ENCODE measurements at regions not wholly inside any gene's neighbourhood (a gene's known extent, or its start where the extent isn't known, plus 50 kb on each side); places are given as distances from the start of the nearest gene placed in this dataset.

DNA sequence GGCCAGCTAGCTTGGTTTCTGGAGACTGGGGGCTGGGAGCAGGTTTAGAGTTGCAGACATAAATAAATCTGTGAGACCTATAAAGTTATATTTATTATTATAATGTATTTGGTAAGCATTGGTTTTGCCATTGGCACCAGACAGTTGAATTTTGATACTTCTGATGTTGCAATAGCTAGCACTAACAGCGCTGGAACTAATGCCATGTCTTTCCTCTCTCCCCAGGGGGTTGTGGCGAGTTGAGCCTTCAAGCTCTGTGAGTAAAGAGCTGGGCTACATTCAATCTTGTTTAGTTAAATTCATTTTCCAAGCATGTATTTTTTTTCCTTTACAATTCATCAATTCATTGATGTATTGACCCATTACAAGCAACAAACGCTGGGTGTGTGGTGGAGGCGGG lies 358.7 kb upstream of the NR3C2 start:
- Histone ChIP-seq H3K27me3 (no peaks in the 10 kb centered on the region), H3K36me3 (no peaks in the 10 kb centered on the region), H3K4me1 (no peaks in the 10 kb centered on the region), H3K4me3 (no peak overlapping the region), H3K27ac (no peak overlapping the region), H3K9me3 (no peaks in the 10 kb centered on the region)
- intact Hi-C loops (cut with DNase I): no loop called here
- WGBS, 2 donors: 72 to 84% methylated on average over 4 of the region's 4 CpGs
- TF ChIP-seq, protein P1, sequence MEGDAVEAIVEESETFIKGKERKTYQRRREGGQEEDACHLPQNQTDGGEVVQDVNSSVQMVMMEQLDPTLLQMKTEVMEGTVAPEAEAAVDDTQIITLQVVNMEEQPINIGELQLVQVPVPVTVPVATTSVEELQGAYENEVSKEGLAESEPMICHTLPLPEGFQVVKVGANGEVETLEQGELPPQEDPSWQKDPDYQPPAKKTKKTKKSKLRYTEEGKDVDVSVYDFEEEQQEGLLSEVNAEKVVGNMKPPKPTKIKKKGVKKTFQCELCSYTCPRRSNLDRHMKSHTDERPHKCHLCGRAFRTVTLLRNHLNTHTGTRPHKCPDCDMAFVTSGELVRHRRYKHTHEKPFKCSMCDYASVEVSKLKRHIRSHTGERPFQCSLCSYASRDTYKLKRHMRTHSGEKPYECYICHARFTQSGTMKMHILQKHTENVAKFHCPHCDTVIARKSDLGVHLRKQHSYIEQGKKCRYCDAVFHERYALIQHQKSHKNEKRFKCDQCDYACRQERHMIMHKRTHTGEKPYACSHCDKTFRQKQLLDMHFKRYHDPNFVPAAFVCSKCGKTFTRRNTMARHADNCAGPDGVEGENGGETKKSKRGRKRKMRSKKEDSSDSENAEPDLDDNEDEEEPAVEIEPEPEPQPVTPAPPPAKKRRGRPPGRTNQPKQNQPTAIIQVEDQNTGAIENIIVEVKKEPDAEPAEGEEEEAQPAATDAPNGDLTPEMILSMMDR (IDR thresholded peaks at IDR 0.05): no peak
- no peak for FAIRE-seq
- no peak for DNase-seq
- no peak for ATAC-seq

DNA sequence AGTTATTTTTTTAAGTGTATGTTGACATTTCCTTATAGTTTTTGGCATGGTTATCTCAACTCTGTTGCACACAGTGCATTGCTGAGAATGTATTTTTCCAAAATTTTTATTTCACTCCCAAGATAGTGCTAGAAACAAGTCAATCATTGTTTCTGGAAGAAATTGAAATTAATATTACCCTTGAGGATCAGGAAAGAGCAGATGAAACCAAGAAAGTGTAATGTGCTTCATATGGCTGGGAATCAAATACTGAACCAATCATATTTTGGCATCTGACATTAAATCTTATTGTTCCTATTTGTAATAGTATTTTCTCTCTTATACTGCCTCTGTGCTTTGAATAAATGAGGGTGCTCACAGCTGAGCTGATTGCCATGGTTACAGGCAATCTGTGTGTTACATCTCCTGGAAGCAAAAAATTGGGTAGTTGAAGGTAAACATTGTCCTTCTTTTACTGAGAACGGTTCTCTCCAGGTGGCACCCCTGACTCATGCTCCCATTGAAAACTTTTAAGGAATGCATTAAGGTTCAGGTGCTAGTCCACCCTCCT lies 358.2 kb upstream of the NR3C2 start:
- Histone ChIP-seq H3K9me3 (no peaks in the 10 kb centered on the region), H3K27me3 (no peaks in the 10 kb centered on the region), H3K4me3 (no peak overlapping the region), H3K4me1 (no peaks in the 10 kb centered on the region), H3K36me3 (no peaks in the 10 kb centered on the region), H3K27ac (no peak overlapping the region)
- intact Hi-C loops (cut with DNase I): no loop called here
- ATAC-seq (no peak), FAIRE-seq (no peak), DNase-seq (no peak)
- TF ChIP-seq, protein P1 (IDR thresholded peaks at IDR 0.05): no peak
- 53 to 67% methylated on average over 1 of the region's 1 CpG for WGBS, 2 donors

DNA sequence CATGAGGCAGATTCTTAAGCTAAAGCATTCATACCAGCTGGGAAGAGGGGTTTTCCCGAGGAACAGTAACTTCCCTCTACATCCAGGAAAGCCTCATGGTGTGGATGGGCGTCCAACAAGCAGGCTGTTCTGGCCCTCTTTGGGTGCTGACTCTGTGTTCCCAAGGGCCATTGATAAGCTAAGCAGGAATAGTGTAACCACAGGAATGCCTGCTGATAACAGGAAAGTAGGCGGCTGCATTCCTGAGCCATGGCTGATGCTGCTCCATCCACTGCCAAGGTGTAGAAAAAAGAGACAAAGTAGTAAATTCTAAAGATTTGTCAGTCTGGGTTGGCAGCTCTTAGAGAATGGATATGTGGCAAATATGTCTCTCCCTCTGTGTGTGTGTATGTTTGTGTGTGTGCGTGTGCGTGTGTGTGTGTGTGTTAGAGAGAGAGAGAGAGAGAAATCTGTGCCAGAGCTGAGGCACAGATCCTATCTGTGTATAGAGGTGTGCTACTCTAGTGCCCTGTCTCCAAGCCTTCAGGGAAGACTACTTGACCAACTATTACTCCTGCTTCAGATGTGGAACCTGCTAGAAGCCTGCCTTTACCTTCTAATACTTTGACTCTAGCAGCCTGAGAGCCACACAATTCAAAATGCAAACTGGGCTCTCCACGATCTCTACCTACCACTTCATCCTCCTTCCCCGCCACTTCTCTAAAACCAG lies 353.1 kb upstream of the NR3C2 start:
- Histone ChIP-seq H3K4me3 (no peak overlapping the region), H3K27ac (no peak overlapping the region), H3K27me3 (no peaks in the 10 kb centered on the region), H3K9me3 (no peaks in the 10 kb centered on the region), H3K4me1 (no peaks in the 10 kb centered on the region), H3K36me3 (no peaks in the 10 kb centered on the region)
- ATAC-seq: peak; percentile 78 to 97 (median 92)
- TF ChIP-seq, protein P1 (IDR thresholded peaks at IDR 0.05): no peak
- DNase-seq: peak in 3 of 6 donors; percentile 15 to 42 (median 26)
- intact Hi-C loops (cut with DNase I): no loop called here
- WGBS, 2 donors: 62 to 63% methylated on average over 7 of the region's 7 CpGs
- FAIRE-seq: no peak

DNA sequence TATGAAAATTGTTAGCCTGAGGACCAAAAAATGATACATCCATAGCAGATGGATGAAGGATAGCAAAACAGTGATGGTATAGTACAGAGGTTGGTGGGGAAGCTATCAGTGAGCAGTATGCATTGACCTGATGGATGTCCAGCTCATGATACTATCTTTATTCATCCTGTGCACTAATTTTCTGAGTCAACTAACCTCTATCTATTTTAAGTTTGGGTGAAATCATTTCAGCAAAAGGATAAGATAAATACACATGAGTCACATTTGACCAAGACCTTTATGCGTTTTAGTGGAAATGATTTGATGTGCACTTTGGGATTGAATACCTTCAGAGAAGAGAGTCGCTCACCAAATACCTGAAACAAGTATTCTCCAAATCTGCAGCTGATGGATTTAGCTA lies 351.0 kb upstream of the NR3C2 start:
- 94 to 97% methylated on average over 2 of the region's 2 CpGs for WGBS, 2 donors
- H3K27me3 ChIP-seq: no peaks in the 10 kb centered on the region
- no peaks in the 10 kb centered on the region for H3K36me3 ChIP-seq
- FAIRE-seq: no peak
- no peak overlapping the region for H3K27ac ChIP-seq
- no peak for DNase-seq
- H3K4me1 ChIP-seq: no peaks in the 10 kb centered on the region
- TF ChIP-seq, protein P1 (IDR thresholded peaks at IDR 0.05): no peak
- no peaks in the 10 kb centered on the region for H3K9me3 ChIP-seq
- intact Hi-C loops (cut with DNase I): no loop called here
- no peak for ATAC-seq
- no peak overlapping the region for H3K4me3 ChIP-seq

DNA sequence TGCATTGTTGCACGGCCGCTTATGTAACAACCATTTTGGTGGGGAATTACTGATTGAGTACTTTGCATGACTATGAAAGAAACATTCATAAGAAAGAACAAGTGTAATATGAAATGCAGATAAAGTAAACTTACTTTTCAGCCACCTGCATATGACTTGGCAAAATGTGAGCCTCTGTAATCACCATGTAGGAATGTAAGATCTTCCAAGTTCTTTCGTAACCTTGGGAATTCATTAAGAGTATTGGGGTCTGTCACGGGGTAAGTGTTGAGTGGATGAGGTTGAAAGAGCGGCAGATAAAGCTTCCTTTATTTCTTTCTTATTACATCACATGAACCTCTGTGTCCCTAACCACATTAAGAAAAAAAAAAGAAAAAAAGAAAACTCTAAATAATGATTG lies 348.5 kb upstream of the NR3C2 start:
- DNase-seq (no peak), ATAC-seq (no peak), FAIRE-seq (no peak)
- Histone ChIP-seq H3K36me3 (no peaks in the 10 kb centered on the region), H3K4me3 (no peak overlapping the region), H3K9me3 (no peaks in the 10 kb centered on the region), H3K27ac (no peak overlapping the region), H3K4me1 (no peaks in the 10 kb centered on the region), H3K27me3 (no peaks in the 10 kb centered on the region)
- 81% methylated on average over 5 of the region's 5 CpGs for WGBS, 2 donors
- TF ChIP-seq, protein P1 (IDR thresholded peaks at IDR 0.05): no peak
- intact Hi-C loops (cut with DNase I): no loop called here
